ENCODE measurements at regions not wholly inside any gene's neighbourhood (a gene's known extent, or its start where the extent isn't known, plus 50 kb on each side); places are given as distances from the start of the nearest gene placed in this dataset.

DNA sequence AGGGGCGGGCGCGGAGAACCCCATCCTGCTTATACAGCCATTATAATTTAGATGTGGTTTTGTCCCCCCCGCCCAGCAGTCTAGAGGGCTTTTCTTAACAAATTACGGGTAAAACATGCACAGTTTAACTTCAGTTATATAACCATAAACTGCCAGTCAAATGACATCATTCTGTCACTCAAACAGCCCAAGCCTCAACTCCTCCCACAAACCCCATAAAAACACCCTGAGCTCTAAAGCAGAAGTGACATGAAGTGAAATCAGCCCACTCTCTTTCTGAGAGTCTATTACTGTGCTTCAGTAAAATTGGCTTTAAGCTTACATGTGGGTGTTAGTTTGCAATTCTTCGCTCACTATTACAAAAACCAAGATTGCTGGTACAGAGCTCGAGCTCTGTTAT lies 705.1 kb upstream of the GCFC2 start:
- TF ChIP-seq POLR2A (IDR thresholded peaks at IDR 0.05): no peak
- TF ChIP-seq, protein P1, sequence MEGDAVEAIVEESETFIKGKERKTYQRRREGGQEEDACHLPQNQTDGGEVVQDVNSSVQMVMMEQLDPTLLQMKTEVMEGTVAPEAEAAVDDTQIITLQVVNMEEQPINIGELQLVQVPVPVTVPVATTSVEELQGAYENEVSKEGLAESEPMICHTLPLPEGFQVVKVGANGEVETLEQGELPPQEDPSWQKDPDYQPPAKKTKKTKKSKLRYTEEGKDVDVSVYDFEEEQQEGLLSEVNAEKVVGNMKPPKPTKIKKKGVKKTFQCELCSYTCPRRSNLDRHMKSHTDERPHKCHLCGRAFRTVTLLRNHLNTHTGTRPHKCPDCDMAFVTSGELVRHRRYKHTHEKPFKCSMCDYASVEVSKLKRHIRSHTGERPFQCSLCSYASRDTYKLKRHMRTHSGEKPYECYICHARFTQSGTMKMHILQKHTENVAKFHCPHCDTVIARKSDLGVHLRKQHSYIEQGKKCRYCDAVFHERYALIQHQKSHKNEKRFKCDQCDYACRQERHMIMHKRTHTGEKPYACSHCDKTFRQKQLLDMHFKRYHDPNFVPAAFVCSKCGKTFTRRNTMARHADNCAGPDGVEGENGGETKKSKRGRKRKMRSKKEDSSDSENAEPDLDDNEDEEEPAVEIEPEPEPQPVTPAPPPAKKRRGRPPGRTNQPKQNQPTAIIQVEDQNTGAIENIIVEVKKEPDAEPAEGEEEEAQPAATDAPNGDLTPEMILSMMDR (IDR thresholded peaks at IDR 0.05): no peak
- Histone ChIP-seq H3K36me3 (no peaks in the 10 kb centered on the region), H3K9me3 (no peaks in the 10 kb centered on the region), H3K27ac (no peak overlapping the region), H3K27me3 (no peaks in the 10 kb centered on the region), H3K4me3 (no peak overlapping the region), H3K4me1 (no peaks in the 10 kb centered on the region)
- no peak for DNase-seq
- WGBS (ENCODE audit: insufficient coverage, low coverage, low lambda C conversion rate, missing lambda C conversion rate): 62% methylated on average over 7 of the region's 7 CpGs
- intact Hi-C loops (cut with DNase I): no loop called here
- ATAC-seq: no peak

DNA sequence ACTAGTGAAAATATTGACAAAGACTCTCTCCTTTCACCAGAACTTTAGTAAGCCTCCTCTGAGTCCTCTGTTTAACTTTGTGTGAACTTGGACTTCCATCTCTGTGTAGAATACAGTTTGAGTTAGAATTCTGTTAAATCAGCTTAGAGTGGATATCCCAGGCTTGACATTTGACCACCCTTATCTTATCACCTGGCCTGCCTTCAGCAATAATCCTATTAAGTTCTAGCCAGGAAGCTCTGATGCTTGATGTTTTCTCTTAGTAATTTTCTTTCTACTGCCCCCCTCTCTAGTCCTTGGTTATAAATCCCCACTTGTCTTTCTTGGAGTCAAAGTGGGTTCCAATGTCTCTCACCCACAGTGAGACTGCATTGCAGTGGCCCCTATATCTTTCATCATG lies 702.7 kb upstream of the GCFC2 start:
- no peaks in the 10 kb centered on the region for H3K9me3 ChIP-seq
- DNase-seq: no peak
- no peaks in the 10 kb centered on the region for H3K27me3 ChIP-seq
- H3K27ac ChIP-seq: no peak overlapping the region
- no peak overlapping the region for H3K4me3 ChIP-seq
- ATAC-seq: no peak
- intact Hi-C loops (cut with DNase I): no loop called here
- H3K36me3 ChIP-seq: no peaks in the 10 kb centered on the region
- no peaks in the 10 kb centered on the region for H3K4me1 ChIP-seq
- TF ChIP-seq, protein P1 (IDR thresholded peaks at IDR 0.05): no peak

DNA sequence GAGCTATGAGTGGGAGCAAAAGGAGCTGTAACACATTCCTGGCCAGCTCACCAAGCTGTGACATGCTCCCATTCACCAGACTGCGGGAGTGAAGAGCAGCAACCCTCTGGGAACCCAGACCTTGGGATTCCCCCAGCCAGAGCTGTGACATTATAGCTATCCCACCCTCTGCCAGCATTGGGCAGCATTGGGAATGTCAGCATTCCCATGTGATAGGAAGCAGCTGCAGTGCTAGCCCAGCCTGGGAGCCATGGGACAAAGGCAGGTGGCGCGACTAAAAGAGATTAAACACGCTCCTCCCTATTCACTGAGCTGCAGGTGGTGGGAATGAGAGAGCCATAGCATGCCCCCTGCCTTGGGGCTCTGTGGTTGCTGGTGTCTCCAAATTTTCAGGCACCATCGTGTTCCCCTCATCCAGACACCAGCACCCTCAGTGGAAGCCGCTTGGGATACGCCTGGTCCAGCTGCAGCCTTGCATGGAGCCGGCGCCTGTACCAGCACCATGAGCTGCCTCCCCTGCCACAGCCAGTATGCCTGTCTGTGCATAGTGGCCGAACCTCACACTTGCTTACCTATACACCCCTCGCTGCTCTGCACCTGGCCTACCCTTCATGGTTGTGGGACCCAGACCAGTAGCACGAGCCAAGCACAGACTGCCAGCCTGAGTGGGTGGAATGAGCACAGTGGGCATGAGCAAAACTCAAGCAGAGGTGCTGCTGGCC lies 695.6 kb upstream of the GCFC2 start:
- WGBS (ENCODE audit: insufficient coverage, low coverage, low lambda C conversion rate, missing lambda C conversion rate): 63% methylated on average over 3 of the region's 12 CpGs
- no peak overlapping the region for H3K27ac ChIP-seq
- intact Hi-C loops (cut with DNase I): no loop called here
- no peaks in the 10 kb centered on the region for H3K4me1 ChIP-seq
- H3K36me3 ChIP-seq: no peaks in the 10 kb centered on the region
- ATAC-seq (peak in 1 of 4 donors; percentile 32), DNase-seq (no peak)
- H3K4me3 ChIP-seq: no peak overlapping the region
- no peaks in the 10 kb centered on the region for H3K9me3 ChIP-seq
- TF ChIP-seq POLR2A (IDR thresholded peaks at IDR 0.05): no peak
- TF ChIP-seq, protein P1 (IDR thresholded peaks at IDR 0.05): no peak
- no peaks in the 10 kb centered on the region for H3K27me3 ChIP-seq

DNA sequence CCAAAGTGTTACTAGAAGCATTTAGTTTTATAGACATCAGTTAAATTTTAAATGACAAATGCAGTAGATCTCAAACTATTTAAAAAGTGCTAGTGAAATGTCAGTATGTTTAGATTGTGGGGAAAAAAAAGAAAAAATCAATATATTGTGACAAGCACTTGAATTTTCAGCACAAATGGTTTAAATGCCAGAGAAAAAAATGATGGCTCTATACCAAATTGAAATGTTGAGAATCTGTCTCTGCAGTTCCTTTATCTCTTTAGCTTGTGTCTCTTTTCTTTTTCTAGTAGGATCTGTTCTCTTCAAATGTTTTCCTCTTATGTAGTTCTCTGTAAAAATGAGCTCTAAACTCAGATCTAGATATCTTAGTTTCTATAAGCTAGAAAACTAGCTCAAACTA lies 682.6 kb upstream of the GCFC2 start:
- H3K4me1 ChIP-seq: no peaks in the 10 kb centered on the region
- TF ChIP-seq POLR2A (IDR thresholded peaks at IDR 0.05): no peak
- TF ChIP-seq, protein P1 (IDR thresholded peaks at IDR 0.05): no peak
- no peak for ATAC-seq

DNA sequence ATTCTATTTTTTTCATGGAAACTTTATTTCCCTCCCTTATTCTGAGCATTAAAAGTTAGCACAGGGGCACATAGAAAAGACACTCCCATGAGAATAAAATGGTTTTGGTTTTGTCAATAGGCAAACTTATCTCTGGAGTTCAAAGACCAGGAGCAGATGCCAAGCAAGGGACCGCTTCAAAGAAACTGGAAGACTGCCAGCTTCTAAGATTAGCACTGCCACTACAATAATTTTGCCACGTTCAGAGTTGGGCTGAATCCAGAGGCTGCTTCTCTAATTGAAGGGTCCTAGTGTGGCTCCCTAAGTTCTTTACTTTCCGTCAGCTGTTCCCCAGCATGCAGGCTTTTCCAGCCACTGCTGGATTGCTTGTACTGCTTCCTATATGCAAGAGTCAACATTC lies 681.0 kb upstream of the GCFC2 start:
- WGBS (ENCODE audit: insufficient coverage, low coverage, low lambda C conversion rate, missing lambda C conversion rate): 5% methylated on average over 3 of the region's 3 CpGs
- H3K4me1 ChIP-seq: no peaks in the 10 kb centered on the region
- intact Hi-C loops (cut with DNase I): no loop called here
- ATAC-seq (no peak), DNase-seq (no peak)
- no peaks in the 10 kb centered on the region for H3K36me3 ChIP-seq
- H3K27me3 ChIP-seq: no peaks in the 10 kb centered on the region
- TF ChIP-seq, protein P1 (IDR thresholded peaks at IDR 0.05): no peak
- no peak for TF ChIP-seq POLR2A (IDR thresholded peaks at IDR 0.05)
- no peak overlapping the region for H3K4me3 ChIP-seq
- H3K27ac ChIP-seq: no peak overlapping the region
- no peaks in the 10 kb centered on the region for H3K9me3 ChIP-seq

More for the DNA sequence above, 682.6 kb upstream of the GCFC2 start:
- Histone ChIP-seq H3K27ac (no peak overlapping the region), H3K27me3 (no peaks in the 10 kb centered on the region), H3K36me3 (no peaks in the 10 kb centered on the region), H3K4me3 (no peak overlapping the region), H3K9me3 (no peaks in the 10 kb centered on the region)
- intact Hi-C loops (cut with DNase I): no loop called here
- no peak for DNase-seq

All from right lobe of liver (tissue), 6 donors.